ENCODE measurements at regions not wholly inside any gene's neighbourhood (a gene's known extent, or its start where the extent isn't known, plus 50 kb on each side); places are given as distances from the start of the nearest gene placed in this dataset.
A peak's percentile ranks its signal among the peaks of the same experiment; 100 is the strongest.

DNA sequence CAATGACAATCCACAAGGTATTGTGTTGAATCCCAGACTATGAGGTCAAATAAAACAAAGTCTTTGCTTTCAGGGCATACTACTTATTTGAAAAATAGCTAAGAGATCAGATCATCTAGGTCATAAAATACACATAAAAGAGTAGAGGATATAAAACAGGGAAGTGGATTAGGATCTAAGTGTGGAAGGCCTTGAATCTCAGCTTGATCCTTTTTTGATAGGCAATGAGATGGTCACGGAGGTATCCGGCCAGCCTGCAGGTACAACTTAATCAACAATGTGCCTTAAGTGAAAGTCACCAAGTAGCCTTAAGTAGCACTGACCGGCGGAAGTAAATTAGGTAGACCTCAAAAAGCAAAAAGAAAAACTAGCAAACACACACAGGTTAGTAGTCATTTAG, 901.7 kb downstream of the KCNJ2 start:
- no peak for DNase-seq (ENCODE audit: low spot score)
- no peak overlapping the region for H3K4me3 ChIP-seq
- no peaks in the 10 kb centered on the region for H3K9me3 ChIP-seq
- H3K27ac ChIP-seq: no peak overlapping the region
- no peaks in the 10 kb centered on the region for H3K36me3 ChIP-seq
- no peaks in the 10 kb centered on the region for H3K27me3 ChIP-seq (replicated peaks; ENCODE audit: insufficient read depth)
- no peaks in the 10 kb centered on the region for H3K4me1 ChIP-seq (replicated peaks)
- 83% methylated on average over 4 of the region's 4 CpGs for WGBS
- TF ChIP-seq POLR2AphosphoS5 (IDR thresholded peaks at IDR 0.05): no peak
- TF ChIP-seq POLR2A (IDR thresholded peaks at IDR 0.05): no peak
- TF ChIP-seq, protein P1, sequence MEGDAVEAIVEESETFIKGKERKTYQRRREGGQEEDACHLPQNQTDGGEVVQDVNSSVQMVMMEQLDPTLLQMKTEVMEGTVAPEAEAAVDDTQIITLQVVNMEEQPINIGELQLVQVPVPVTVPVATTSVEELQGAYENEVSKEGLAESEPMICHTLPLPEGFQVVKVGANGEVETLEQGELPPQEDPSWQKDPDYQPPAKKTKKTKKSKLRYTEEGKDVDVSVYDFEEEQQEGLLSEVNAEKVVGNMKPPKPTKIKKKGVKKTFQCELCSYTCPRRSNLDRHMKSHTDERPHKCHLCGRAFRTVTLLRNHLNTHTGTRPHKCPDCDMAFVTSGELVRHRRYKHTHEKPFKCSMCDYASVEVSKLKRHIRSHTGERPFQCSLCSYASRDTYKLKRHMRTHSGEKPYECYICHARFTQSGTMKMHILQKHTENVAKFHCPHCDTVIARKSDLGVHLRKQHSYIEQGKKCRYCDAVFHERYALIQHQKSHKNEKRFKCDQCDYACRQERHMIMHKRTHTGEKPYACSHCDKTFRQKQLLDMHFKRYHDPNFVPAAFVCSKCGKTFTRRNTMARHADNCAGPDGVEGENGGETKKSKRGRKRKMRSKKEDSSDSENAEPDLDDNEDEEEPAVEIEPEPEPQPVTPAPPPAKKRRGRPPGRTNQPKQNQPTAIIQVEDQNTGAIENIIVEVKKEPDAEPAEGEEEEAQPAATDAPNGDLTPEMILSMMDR (IDR thresholded peaks at IDR 0.05): no peak
- intact Hi-C loops (cut with DNase I): no loop called here

DNA sequence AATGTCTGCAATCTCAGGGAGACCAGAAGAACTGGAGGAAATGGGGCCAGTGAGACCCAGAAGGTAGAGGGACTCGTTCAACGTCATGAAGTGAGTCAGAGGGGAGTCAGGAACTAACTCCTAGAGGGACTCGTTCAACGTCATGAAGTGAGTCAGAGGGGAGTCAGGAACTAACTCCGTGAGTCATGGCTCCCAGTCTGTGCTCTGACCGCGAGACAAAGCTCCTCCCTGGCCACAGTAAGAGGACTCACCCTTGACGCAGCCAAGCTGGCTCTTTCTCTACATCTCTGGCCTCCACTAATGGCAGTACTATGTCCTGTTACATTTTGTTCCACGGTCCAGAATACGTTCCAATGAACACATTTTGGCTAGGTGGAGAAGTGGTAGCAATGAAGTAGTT, 902.5 kb downstream of the KCNJ2 start:
- no peak for TF ChIP-seq POLR2AphosphoS5 (IDR thresholded peaks at IDR 0.05)
- Histone ChIP-seq H3K4me1 (replicated peaks) (no peaks in the 10 kb centered on the region), H3K36me3 (no peaks in the 10 kb centered on the region), H3K4me3 (no peak overlapping the region), H3K9me3 (no peaks in the 10 kb centered on the region), H3K27me3 (replicated peaks; ENCODE audit: insufficient read depth) (no peaks in the 10 kb centered on the region), H3K27ac (no peak overlapping the region)
- intact Hi-C loops (cut with DNase I): no loop called here
- no peak for DNase-seq (ENCODE audit: low spot score)
- 76% methylated on average over 10 of the region's 10 CpGs for WGBS

GRCh38 chr17:71080937-71081336, 911.6 kb downstream of the KCNJ2 start:
- no peak overlapping the region for H3K27ac ChIP-seq
- H3K4me3 ChIP-seq: no peak overlapping the region
- intact Hi-C loops (cut with DNase I): no loop called here
- DNase-seq (ENCODE audit: low spot score): no peak
- no peaks in the 10 kb centered on the region for H3K27me3 ChIP-seq (replicated peaks; ENCODE audit: insufficient read depth)
- no peaks in the 10 kb centered on the region for H3K9me3 ChIP-seq
- H3K36me3 ChIP-seq: no peaks in the 10 kb centered on the region
- 85% methylated on average over 11 of the region's 11 CpGs for WGBS
- H3K4me1 ChIP-seq (replicated peaks): no peaks in the 10 kb centered on the region
- TF ChIP-seq POLR2AphosphoS5 (IDR thresholded peaks at IDR 0.05) (no peak), POLR2A (IDR thresholded peaks at IDR 0.05) (no peak)
- TF ChIP-seq, protein P1 (IDR thresholded peaks at IDR 0.05): no peak

- Histone ChIP-seq H3K4me1 (replicated peaks) (no peaks in the 10 kb centered on the region), H3K9me3 (no peaks in the 10 kb centered on the region), H3K4me3 (no peak overlapping the region), H3K27me3 (replicated peaks; ENCODE audit: insufficient read depth) (no peaks in the 10 kb centered on the region), H3K27ac (no peak overlapping the region), H3K36me3 (no peaks in the 10 kb centered on the region)
- TF ChIP-seq, protein P1 (IDR thresholded peaks at IDR 0.05): no peak
- TF ChIP-seq POLR2A (IDR thresholded peaks at IDR 0.05) (no peak), POLR2AphosphoS5 (IDR thresholded peaks at IDR 0.05) (no peak)
- no peak for DNase-seq (ENCODE audit: low spot score)
- intact Hi-C loops (cut with DNase I): no loop called here
These were observed 912.3 kb downstream of the KCNJ2 start for GRCh38 chr17:71081666-71082065.

DNA sequence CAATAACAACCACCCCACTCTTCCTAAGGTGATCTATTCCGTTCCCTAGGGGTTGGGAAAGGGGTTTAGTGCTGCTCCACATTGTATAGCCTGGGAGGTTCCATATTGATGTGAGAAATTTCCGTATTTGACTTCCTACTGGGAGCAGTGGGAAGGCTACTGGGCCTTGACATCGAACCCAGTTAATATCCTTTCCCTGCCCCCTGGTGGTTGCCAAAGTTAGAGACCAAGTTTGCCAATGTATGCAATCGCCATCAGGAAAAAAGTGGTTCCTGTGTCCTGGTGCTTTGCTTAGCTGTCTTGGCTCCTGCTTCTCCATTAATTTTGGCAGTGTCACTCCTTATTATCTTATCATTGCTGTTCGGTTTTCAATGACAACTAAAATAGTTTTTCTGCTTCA, 914.9 kb downstream of the KCNJ2 start:
- Histone ChIP-seq H3K27me3 (replicated peaks; ENCODE audit: insufficient read depth) (no peaks in the 10 kb centered on the region), H3K4me1 (replicated peaks) (no peaks in the 10 kb centered on the region), H3K4me3 (no peak overlapping the region), H3K9me3 (no peaks in the 10 kb centered on the region), H3K27ac (no peak overlapping the region), H3K36me3 (no peaks in the 10 kb centered on the region)
- TF ChIP-seq, protein P1 (IDR thresholded peaks at IDR 0.05): peak in 2 of 4 experiments; percentile 22 to 32
- TF ChIP-seq POLR2AphosphoS5 (IDR thresholded peaks at IDR 0.05): no peak
- intact Hi-C loops (cut with DNase I): no loop called here
- WGBS: 56% methylated on average over 5 of the region's 5 CpGs
- DNase-seq (ENCODE audit: low spot score): peak; percentile 9
